ENCODE measurements at regions not wholly inside any gene's neighbourhood (a gene's known extent, or its start where the extent isn't known, plus 50 kb on each side); places are given as distances from the start of the nearest gene placed in this dataset.

DNA sequence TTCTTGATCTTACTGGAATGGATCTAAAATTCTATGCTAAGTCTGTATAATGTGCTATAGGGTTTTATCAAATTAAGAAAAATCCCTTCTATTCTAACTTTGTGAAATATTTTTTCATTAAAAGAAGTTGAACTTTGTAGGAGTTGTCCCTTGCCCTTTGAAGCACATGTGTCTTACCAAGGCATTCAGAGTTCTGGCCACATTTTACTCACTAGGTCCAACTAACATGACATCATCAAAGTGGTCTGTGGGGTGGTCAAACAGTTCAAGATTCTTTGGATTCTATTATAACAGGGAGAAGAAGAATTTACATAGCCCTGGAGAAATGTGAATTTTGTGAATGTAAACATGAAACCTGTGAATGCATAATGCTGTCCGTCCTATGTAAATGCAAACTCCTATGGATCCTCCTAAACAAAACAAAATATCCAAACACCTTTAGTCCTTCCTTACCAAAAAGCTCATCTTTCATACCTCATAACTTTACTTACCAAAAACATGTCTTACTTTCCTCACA is 88.7 kb downstream of the EBNA1BP2 start:
- Mint-ChIP-seq H3K4me1 (no peaks in the 10 kb centered on the region), H3K4me3 (no peak overlapping the region)
- H3K27ac ChIP-seq (ENCODE audit: low read depth, low read length): no peak overlapping the region

DNA sequence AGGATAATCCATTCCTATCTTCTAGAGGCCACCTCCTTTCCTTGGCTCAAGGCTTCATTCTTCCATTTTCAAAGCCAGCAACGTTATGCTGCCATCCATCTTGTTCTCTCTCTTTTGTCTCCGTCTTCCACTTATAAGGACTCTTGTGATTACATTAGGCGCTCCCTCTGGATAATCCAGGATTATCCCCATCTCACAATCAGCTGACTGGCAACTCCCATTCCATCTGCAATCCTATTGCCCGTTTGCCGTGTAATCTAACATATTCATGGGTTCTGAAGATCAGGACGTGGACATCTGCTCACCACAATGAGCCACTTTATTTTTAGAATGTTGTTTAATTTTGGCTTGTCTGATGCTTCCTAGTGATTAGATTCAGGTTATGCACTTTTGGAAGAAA is 89.3 kb downstream of the EBNA1BP2 start:
- Histone ChIP-seq H3K36me3 (ENCODE audit: insufficient read depth, low read length) (no peaks in the 10 kb centered on the region), H3K9me3 (ENCODE audit: low read length) (no peaks in the 10 kb centered on the region), H3K4me1 (ENCODE audit: insufficient read depth, low read length) (no peaks in the 10 kb centered on the region), H3K4me3 (ENCODE audit: low read length) (no peak overlapping the region), H3K27me3 (ENCODE audit: insufficient read depth, low read length, poor library complexity, severe bottlenecking) (no peaks in the 10 kb centered on the region), H3K27ac (ENCODE audit: low read depth, low read length) (no peak overlapping the region)
- CTCF ChIA-PET: no interaction called here
- H3K27ac Mint-ChIP-seq: no peak overlapping the region
- POLR2A ChIA-PET: no interaction called here
- peaks cover 7 to 24% of the 10 kb centered on the region in 2 donors for H3K27me3 Mint-ChIP-seq
- no peak for DNase-seq
- no peaks in the 10 kb centered on the region for H3K9me3 Mint-ChIP-seq
- no peaks in the 10 kb centered on the region for H3K36me3 Mint-ChIP-seq
- H3K4me3 Mint-ChIP-seq: no peak overlapping the region
- H3K4me1 Mint-ChIP-seq: no peaks in the 10 kb centered on the region

More for the DNA sequence above, 88.7 kb downstream of the EBNA1BP2 start:
- Mint-ChIP-seq H3K9me3 (no peaks in the 10 kb centered on the region), H3K27me3 (peaks cover 10 to 31% of the 10 kb centered on the region in 2 donors), H3K36me3 (no peaks in the 10 kb centered on the region), H3K27ac (no peak overlapping the region)
- DNase-seq: no peak
- Histone ChIP-seq H3K9me3 (ENCODE audit: low read length) (no peaks in the 10 kb centered on the region), H3K27me3 (ENCODE audit: insufficient read depth, low read length, poor library complexity, severe bottlenecking) (no peaks in the 10 kb centered on the region), H3K4me3 (ENCODE audit: low read length) (no peak overlapping the region), H3K4me1 (ENCODE audit: insufficient read depth, low read length) (no peaks in the 10 kb centered on the region), H3K36me3 (ENCODE audit: insufficient read depth, low read length) (no peaks in the 10 kb centered on the region)
- ChIA-PET POLR2A (no interaction called here), CTCF (no interaction called here)

DNA sequence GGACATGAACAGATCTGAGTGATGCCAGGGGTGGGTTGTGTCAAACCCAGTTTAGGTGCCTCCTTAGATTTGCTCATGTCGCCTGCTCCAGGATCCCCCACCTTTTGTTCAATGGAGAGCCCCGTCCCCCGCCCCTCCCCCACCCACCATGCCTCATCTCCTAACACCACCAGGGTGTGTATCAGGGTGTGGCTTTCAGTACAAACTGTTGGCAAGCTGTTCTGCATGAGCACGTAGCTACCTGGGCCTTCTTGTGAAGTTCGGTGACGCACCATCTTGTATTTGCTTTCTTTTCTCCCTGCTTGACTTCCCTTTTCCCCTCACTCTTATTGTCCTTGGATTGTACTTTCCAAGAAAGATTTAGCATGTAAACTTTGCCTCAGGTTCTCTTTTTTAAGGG is 94.8 kb downstream of the EBNA1BP2 start:
- H3K36me3 ChIP-seq (ENCODE audit: insufficient read depth, low read length): no peaks in the 10 kb centered on the region
- no peak overlapping the region for H3K4me3 ChIP-seq (ENCODE audit: low read length)
- no peaks in the 10 kb centered on the region for H3K9me3 ChIP-seq (ENCODE audit: low read length)
- ChIA-PET CTCF (interaction anchor here (0.7 to 10.8 kb wide), 3 partner anchors 13 to 163 kb away, joined by 3 to 278 read pairs (median 9); no protein-coding TSS in a partner anchor), POLR2A (no interaction called here)
- no peak overlapping the region for H3K27ac ChIP-seq (ENCODE audit: low read depth, low read length)
- DNase-seq: no peak
- no peaks in the 10 kb centered on the region for H3K27me3 ChIP-seq (ENCODE audit: insufficient read depth, low read length, poor library complexity, severe bottlenecking)
- Mint-ChIP-seq H3K27me3 (peaks cover 1 to 3% of the 10 kb centered on the region in 2 donors), H3K9me3 (no peaks in the 10 kb centered on the region), H3K4me1 (peaks cover 3 to 5% (median 4%) of the 10 kb centered on the region in 3 donors), H3K27ac (no peak overlapping the region), H3K4me3 (no peak overlapping the region), H3K36me3 (no peaks in the 10 kb centered on the region)
- H3K4me1 ChIP-seq (ENCODE audit: insufficient read depth, low read length): no peaks in the 10 kb centered on the region

DNA sequence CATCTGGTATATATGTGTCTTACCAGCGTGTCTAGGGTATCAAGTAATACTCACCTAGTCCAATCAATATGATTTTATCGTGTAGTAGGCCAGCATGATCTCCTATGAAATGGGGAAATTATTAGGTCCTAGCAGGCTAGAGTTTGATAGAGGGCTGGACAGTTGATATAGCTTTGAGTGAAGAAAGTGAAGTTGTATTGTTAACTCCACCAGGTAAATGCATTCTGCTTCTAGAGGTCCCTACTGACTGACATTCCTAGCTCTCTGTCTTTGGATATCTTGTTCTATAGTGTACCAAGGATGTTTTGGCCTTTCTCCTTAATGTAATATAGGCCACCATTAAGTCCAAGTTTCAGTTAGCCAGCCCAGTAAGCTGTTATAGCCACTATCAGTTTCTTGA is 97.4 kb downstream of the EBNA1BP2 start:
- no peak overlapping the region for H3K4me3 ChIP-seq (ENCODE audit: low read length)
- CTCF ChIA-PET: interaction anchor here (0.9 to 10.8 kb wide), 11 partner anchors 27 to 329 kb away, joined by 3 to 278 read pairs (median 8); no protein-coding TSS in a partner anchor
- Mint-ChIP-seq H3K27ac (no peak overlapping the region), H3K27me3 (no peaks in the 10 kb centered on the region), H3K4me3 (no peak overlapping the region), H3K9me3 (no peaks in the 10 kb centered on the region), H3K36me3 (no peaks in the 10 kb centered on the region), H3K4me1 (peaks cover 3 to 5% (median 4%) of the 10 kb centered on the region in 3 donors)
- POLR2A ChIA-PET: no interaction called here
- no peaks in the 10 kb centered on the region for H3K27me3 ChIP-seq (ENCODE audit: insufficient read depth, low read length, poor library complexity, severe bottlenecking)
- no peaks in the 10 kb centered on the region for H3K36me3 ChIP-seq (ENCODE audit: insufficient read depth, low read length)
- no peak overlapping the region for H3K27ac ChIP-seq (ENCODE audit: low read depth, low read length)
- no peaks in the 10 kb centered on the region for H3K9me3 ChIP-seq (ENCODE audit: low read length)
- DNase-seq: no peak
- no peaks in the 10 kb centered on the region for H3K4me1 ChIP-seq (ENCODE audit: insufficient read depth, low read length)

DNA sequence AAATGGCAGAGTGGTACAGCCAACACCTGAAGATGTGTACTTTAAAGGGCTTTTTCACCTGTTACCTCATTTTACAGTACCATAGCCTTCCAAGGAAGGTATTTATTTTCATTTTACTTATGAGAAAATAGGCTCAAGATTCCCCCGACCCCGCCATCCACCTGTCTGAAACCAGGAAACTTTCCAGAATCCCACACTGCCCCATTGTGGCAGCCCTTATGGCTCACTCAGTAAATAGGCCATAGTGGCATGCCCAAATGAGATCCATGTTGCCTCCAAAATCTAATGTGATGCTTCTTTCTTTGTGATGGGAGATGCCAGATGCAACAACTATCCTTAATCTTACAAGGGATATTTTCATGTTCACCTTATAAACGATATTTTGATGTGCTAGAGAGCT is 97.8 kb downstream of the EBNA1BP2 start:
- CTCF ChIA-PET: interaction anchor here (0.5 to 10.8 kb wide), 37 partner anchors 9 to 497 kb away, joined by 3 to 278 read pairs (median 8); partner anchors contain the start of genes C1orf50, P3H1 and ZNF691

DNA sequence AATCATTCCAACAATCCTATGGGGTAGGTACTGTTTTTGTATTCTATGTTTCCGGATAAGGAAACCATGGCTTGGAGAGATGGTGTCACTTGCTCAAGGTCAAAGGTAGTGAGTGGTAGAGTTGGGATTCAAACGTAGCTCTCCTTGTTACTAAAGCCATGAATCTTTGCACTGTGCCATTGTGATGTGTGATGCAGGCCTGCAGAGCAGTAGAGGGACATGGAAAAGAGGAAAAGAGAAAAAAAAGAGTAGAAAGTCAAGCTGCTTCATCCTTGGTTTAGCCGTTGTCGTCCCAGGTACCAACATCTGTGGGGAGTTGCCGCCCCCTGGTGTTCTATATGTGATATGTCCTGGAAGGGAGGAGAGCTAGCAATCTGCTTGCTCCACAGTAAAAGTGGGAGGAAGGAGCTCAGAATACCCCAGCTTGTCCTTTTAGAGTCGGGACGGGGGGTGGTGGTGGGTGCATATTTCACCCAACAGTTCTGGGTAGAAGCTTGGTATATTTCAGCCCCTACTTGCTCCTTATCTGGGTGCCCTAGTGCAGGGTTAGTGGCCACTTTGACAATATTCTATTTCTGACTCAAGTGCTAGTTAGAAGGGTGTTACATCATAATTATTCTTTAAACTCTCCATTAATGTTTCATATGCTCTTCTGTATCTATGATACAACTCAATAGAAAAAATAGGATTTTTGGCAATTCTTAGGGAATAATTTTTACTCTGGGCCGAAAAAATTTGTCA is 98.4 kb downstream of the EBNA1BP2 start:
- Mint-ChIP-seq H3K27me3 (no peaks in the 10 kb centered on the region), H3K4me1 (peaks cover 5 to 11% (median 5%) of the 10 kb centered on the region in 3 donors), H3K36me3 (no peaks in the 10 kb centered on the region), H3K9me3 (no peaks in the 10 kb centered on the region), H3K27ac (peak overlapping the region in 2 of 8 donors; percentile 15 to 54), H3K4me3 (no peak overlapping the region)
- POLR2A ChIA-PET: interaction anchor here (0.5 to 2.1 kb wide), 7 partner anchors 86 to 307 kb away, joined by 3 to 13 read pairs (median 4); partner anchors contain the start of genes C1orf50 and P3H1
- Histone ChIP-seq H3K36me3 (ENCODE audit: insufficient read depth, low read length) (no peaks in the 10 kb centered on the region), H3K9me3 (ENCODE audit: low read length) (no peaks in the 10 kb centered on the region), H3K4me1 (ENCODE audit: insufficient read depth, low read length) (no peaks in the 10 kb centered on the region), H3K4me3 (ENCODE audit: low read length) (no peak overlapping the region), H3K27ac (ENCODE audit: low read depth, low read length) (no peak overlapping the region), H3K27me3 (ENCODE audit: insufficient read depth, low read length, poor library complexity, severe bottlenecking) (no peaks in the 10 kb centered on the region)
- CTCF ChIA-PET: interaction anchor here (0.5 to 10.8 kb wide), 42 partner anchors 9 to 496 kb away, joined by 3 to 278 read pairs (median 6); partner anchors contain the start of genes C1orf50, P3H1 and ZNF691
- peak; percentile 52 to 81 (median 64) for DNase-seq

More for the DNA sequence above, 97.8 kb downstream of the EBNA1BP2 start:
- POLR2A ChIA-PET: interaction anchor here (0.7 to 2.1 kb wide), 5 partner anchors 115 to 308 kb away, joined by 3 to 13 read pairs (median 4); partner anchors contain the start of genes C1orf50 and P3H1
- Histone ChIP-seq H3K4me3 (ENCODE audit: low read length) (no peak overlapping the region), H3K27me3 (ENCODE audit: insufficient read depth, low read length, poor library complexity, severe bottlenecking) (no peaks in the 10 kb centered on the region), H3K9me3 (ENCODE audit: low read length) (no peaks in the 10 kb centered on the region), H3K27ac (ENCODE audit: low read depth, low read length) (no peak overlapping the region), H3K36me3 (ENCODE audit: insufficient read depth, low read length) (no peaks in the 10 kb centered on the region), H3K4me1 (ENCODE audit: insufficient read depth, low read length) (no peaks in the 10 kb centered on the region)
- H3K4me1 Mint-ChIP-seq: peaks cover 5 to 8% (median 5%) of the 10 kb centered on the region in 3 donors
- H3K9me3 Mint-ChIP-seq: no peaks in the 10 kb centered on the region
- no peaks in the 10 kb centered on the region for H3K36me3 Mint-ChIP-seq
- no peak overlapping the region for H3K4me3 Mint-ChIP-seq
- DNase-seq: no peak
- H3K27ac Mint-ChIP-seq: no peak overlapping the region
- no peaks in the 10 kb centered on the region for H3K27me3 Mint-ChIP-seq

DNA sequence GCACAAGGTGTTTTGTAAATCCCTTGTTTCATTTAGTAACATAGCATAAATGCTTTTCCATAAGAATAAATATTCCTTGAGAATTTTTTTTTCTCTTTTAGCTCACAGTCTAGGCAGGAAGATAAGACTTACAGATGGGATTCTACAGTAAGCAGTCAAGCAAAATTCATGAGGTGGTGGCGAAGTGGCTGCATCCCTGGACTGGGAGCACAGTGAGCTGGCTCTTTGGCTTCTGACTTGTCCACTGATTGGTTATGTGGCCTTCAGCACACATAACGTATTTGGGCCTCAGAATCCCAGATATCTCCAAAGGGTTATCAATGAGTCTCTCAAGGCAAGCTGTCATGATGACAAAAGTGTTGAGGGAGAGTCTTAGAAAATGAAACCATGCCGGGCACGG is 99.8 kb downstream of the EBNA1BP2 start:
- H3K27me3 ChIP-seq (ENCODE audit: insufficient read depth, low read length, poor library complexity, severe bottlenecking): no peaks in the 10 kb centered on the region
- peaks cover 5% of the 10 kb centered on the region for H3K4me1 ChIP-seq (ENCODE audit: insufficient read depth, low read length)
- H3K9me3 ChIP-seq (ENCODE audit: low read length): no peaks in the 10 kb centered on the region
- ChIA-PET CTCF (interaction anchor here (1.1 to 10.8 kb wide), 14 partner anchors 12 to 293 kb away, joined by 3 to 278 read pairs (median 10); partner anchors contain the start of gene ZNF691), POLR2A (interaction anchor here (0.6 to 2.1 kb wide), 2 partner anchors 127 to 149 kb away, joined by 3 to 13 read pairs; no protein-coding TSS in a partner anchor)
- Mint-ChIP-seq H3K4me3 (no peak overlapping the region), H3K27ac (peak overlapping the region in 1 of 8 donors; percentile 19), H3K36me3 (no peaks in the 10 kb centered on the region), H3K27me3 (no peaks in the 10 kb centered on the region), H3K9me3 (no peaks in the 10 kb centered on the region), H3K4me1 (peaks cover 10 to 21% (median 11%) of the 10 kb centered on the region in 3 donors)
- no peaks in the 10 kb centered on the region for H3K36me3 ChIP-seq (ENCODE audit: insufficient read depth, low read length)
- no peak overlapping the region for H3K27ac ChIP-seq (ENCODE audit: low read depth, low read length)
- DNase-seq: no peak
- no peak overlapping the region for H3K4me3 ChIP-seq (ENCODE audit: low read length)

DNA sequence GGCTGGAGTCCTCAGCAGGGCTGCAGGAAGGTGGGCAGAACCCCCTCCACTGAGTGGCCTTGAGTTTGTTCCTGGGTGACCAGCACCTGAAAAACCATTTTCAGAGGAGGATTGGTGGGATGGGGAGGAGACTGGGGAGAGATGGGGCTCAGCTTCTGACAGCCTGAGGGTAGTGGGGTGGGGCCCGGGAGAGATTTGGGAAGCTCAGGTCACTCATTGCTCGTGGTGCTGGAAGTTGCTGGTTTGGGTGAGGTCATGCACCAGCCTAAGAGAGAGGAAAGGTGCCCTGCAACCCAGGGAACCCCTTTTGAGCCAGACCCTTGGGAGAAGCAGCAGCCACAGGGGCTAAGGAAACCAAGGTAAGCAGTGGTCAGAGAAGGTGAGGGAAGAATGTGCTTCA is 100.8 kb downstream of the EBNA1BP2 start:
- peaks cover 10 to 22% (median 11%) of the 10 kb centered on the region in 3 donors for H3K4me1 Mint-ChIP-seq
- Histone ChIP-seq H3K4me3 (ENCODE audit: low read length) (no peak overlapping the region), H3K9me3 (ENCODE audit: low read length) (no peaks in the 10 kb centered on the region), H3K4me1 (ENCODE audit: insufficient read depth, low read length) (peaks cover 5% of the 10 kb centered on the region), H3K27ac (ENCODE audit: low read depth, low read length) (no peak overlapping the region), H3K27me3 (ENCODE audit: insufficient read depth, low read length, poor library complexity, severe bottlenecking) (no peaks in the 10 kb centered on the region), H3K36me3 (ENCODE audit: insufficient read depth, low read length) (no peaks in the 10 kb centered on the region)
- H3K4me3 Mint-ChIP-seq: no peak overlapping the region
- no peaks in the 10 kb centered on the region for H3K27me3 Mint-ChIP-seq
- CTCF ChIA-PET: interaction anchor here (7.9 to 10.8 kb wide), 2 partner anchors 146 to 157 kb away, joined by 141 to 278 read pairs; no protein-coding TSS in a partner anchor
- H3K36me3 Mint-ChIP-seq: no peaks in the 10 kb centered on the region
- no peak for DNase-seq
- H3K27ac Mint-ChIP-seq: peak overlapping the region in 4 of 8 donors; percentile 13 to 87 (median 32)
- no peaks in the 10 kb centered on the region for H3K9me3 Mint-ChIP-seq
- POLR2A ChIA-PET: interaction anchor here (0.6 kb wide), 1 partner anchor 9 kb away, joined by 4 read pairs; no protein-coding TSS in a partner anchor

Data from CD8-positive, alpha-beta memory T cell (primary cell).